Psoas muscle (tissue), 7 donors: ENCODE measurements at regions not wholly inside any gene's neighbourhood (a gene's known extent, or its start where the extent isn't known, plus 50 kb on each side); places are given as distances from the start of the nearest gene placed in this dataset.

Source experiments
- ATAC-seq, 4 donors: fragments of 200-7000 bp; cut with Tn5 transposase; one replicate each; pipeline ENCODE4 v1.9.1; 2020; ENCODE audit warnings: moderate library complexity in 3 of 4, mild to moderate bottlenecking in 2 of 4
- DNase-seq, 2 donors: peaks; one replicate each; pipeline ENCODE4 v3.0.0-alpha.2; 2020
- H3K27ac ChIP-seq: fragments of 200-600 bp; one replicate; pipeline ENCODE4 v1.8.0; 2022
- H3K27me3 ChIP-seq, 3 donors: fragments of 200-600 bp in 1 of 3; one replicate each; pipeline versions ENCODE4 v1.6.1 to v1.8.0; 2013 to 2022; ENCODE audit warnings: low read length in 2 of 3, mild to moderate bottlenecking in 2 of 3, moderate library complexity in 1 of 3; ENCODE audit not compliant: insufficient read depth in 3 of 3
- H3K36me3 ChIP-seq, 2 donors: fragments of 200-600 bp in 1 of 2; one replicate each; pipeline versions ENCODE4 v1.6.1 to v1.8.0; 2013 to 2022; ENCODE audit warnings: low read depth in 1 of 2, mild to moderate bottlenecking in 1 of 2, moderate library complexity in 1 of 2; ENCODE audit not compliant: insufficient read depth in 1 of 2
- H3K4me1 ChIP-seq: fragments of 200-600 bp; one replicate; pipeline ENCODE4 v1.8.0; 2022
- H3K4me3 ChIP-seq: fragments of 200-600 bp; one replicate; pipeline ENCODE4 v1.8.0; 2022; ENCODE audit warnings: mild to moderate bottlenecking
- H3K9me3 ChIP-seq: fragments of 200-600 bp; one replicate; pipeline ENCODE4 v1.8.0; 2022
- WGBS, 3 donors: extraction: QIAGEN DNeasy Blood & Tissue Kit; methylation state at CpG; one replicate each; pipeline versions ENCODE4 v1.1.6 to v1.1.7; 2013; 5-methylcytosine and 5-hydroxymethylcytosine counted together
- intact Hi-C, 2 donors: fragments of 100-400 bp; cut with DNase I; formaldehyde crosslinking; loops; one replicate each; pipeline versions ENCODE4 v1.11.0 to v1.14.2; 2022
- TF ChIP-seq, protein P1 (sequence below): fragments of 200-600 bp; IDR thresholded peaks from one replicate; pipeline ENCODE4 v1.8.0; 2022; ENCODE audit warnings: antibody characterized with exemption
- donor health status: healthy with polysubstance abuse.
- donor health status: DM: no; HTN: no; CAD: no; lungs with moderate emphysema.
- donor health status: Bipolar disorder and iron deficiency.
- donor health status: healthy.
- donor health status: DM: yes; HTN: yes; CAD: no.
- donor health status: DM: no; HTN: no; CAD: no.
- donor health status: DM: yes; HTN: yes; CAD: no.

DNA sequence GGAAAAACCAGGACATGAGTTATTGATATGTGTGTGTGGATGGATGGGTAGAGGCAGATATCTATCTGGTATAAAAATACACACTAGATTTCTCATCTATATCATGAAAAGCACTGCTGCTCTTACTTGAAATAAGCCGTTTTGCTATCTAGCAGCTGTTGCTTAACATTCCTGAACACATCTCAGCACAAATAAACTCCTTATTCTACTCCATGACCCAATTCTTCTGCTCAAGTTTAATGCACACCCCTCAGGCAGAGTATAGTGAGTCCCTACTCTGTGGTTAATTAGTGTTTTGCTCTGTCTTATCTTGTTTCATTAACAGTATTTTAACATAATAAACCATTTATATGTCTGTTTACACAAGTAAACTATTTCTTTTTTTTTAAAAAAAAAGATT is 134.2 kb downstream of the CBLN2 start:
- H3K36me3 ChIP-seq, result no peaks in the 10 kb centered on the region
- H3K27me3 ChIP-seq, result no peaks in the 10 kb centered on the region
- intact Hi-C loops, result no loop called here
- 13 to 22% (median 16%) methylated on average over 1 of the region's 1 CpG for WGBS, 3 donors
- no peak for ATAC-seq
- DNase-seq, result no peak
- H3K27ac ChIP-seq, result no peak overlapping the region
- no peaks in the 10 kb centered on the region for H3K9me3 ChIP-seq
- H3K4me3 ChIP-seq, result no peak overlapping the region
- TF ChIP-seq, protein P1, sequence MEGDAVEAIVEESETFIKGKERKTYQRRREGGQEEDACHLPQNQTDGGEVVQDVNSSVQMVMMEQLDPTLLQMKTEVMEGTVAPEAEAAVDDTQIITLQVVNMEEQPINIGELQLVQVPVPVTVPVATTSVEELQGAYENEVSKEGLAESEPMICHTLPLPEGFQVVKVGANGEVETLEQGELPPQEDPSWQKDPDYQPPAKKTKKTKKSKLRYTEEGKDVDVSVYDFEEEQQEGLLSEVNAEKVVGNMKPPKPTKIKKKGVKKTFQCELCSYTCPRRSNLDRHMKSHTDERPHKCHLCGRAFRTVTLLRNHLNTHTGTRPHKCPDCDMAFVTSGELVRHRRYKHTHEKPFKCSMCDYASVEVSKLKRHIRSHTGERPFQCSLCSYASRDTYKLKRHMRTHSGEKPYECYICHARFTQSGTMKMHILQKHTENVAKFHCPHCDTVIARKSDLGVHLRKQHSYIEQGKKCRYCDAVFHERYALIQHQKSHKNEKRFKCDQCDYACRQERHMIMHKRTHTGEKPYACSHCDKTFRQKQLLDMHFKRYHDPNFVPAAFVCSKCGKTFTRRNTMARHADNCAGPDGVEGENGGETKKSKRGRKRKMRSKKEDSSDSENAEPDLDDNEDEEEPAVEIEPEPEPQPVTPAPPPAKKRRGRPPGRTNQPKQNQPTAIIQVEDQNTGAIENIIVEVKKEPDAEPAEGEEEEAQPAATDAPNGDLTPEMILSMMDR, result no peak
- H3K4me1 ChIP-seq, result no peaks in the 10 kb centered on the region

DNA sequence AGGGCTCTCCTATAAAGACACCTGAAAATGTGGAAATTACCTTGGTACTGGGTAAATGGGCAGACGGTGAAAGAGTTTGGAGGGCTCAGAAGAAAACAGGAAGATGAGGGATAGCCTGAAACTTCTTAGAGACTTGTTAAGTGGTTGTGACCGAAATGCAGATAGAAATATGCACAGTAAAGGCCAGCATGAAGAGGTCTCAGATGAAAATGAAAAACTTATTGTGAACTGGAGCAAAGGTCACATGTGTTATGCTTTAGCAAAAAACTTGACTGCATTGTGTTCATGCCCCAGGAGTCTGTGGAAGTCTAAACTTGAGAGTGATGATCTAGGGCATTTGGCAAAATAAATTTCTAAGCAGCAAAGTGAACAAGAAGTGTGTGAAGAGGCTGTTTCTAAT is 137.1 kb downstream of the CBLN2 start:
- intact Hi-C loops, result no loop called here
- TF ChIP-seq, protein P1, result no peak
- no peak for ATAC-seq

DNA sequence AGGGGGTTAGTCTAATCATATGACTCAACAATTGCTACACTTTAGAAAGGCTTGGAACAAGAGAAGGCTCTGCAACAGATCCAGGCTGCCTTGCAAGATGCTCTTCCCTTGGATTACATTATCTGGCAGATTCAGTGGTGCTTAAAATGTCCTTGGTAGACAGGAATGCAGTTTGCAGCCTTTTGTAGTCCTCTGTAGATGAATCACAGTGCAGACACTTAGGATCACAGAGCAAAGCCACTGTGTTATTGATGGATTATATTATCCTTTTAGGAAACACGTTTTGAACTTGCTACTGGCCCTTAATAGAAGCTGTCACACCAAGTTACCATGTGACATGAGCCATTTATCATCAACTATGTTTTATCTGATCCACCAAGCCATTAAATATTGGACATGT is 152.2 kb downstream of the CBLN2 start:
- 4 to 35% (median 9%) methylated on average over 1 of the region's 1 CpG for WGBS, 3 donors
- Histone ChIP-seq H3K9me3 (no peaks in the 10 kb centered on the region), H3K4me1 (no peaks in the 10 kb centered on the region), H3K36me3 (no peaks in the 10 kb centered on the region), H3K27me3 (no peaks in the 10 kb centered on the region), H3K27ac (no peak overlapping the region), H3K4me3 (no peak overlapping the region)
- ATAC-seq (no peak), DNase-seq (no peak)
- TF ChIP-seq, protein P1, result no peak
- intact Hi-C loops, result no loop called here

More for the DNA sequence above, 137.1 kb downstream of the CBLN2 start:
- WGBS, 3 donors, result 76 to 88% (median 83%) methylated on average over 2 of the region's 2 CpGs
- Histone ChIP-seq H3K27me3 (no peaks in the 10 kb centered on the region), H3K4me3 (no peak overlapping the region), H3K9me3 (no peaks in the 10 kb centered on the region), H3K27ac (no peak overlapping the region), H3K4me1 (no peaks in the 10 kb centered on the region), H3K36me3 (no peaks in the 10 kb centered on the region)
- no peak for DNase-seq

DNA sequence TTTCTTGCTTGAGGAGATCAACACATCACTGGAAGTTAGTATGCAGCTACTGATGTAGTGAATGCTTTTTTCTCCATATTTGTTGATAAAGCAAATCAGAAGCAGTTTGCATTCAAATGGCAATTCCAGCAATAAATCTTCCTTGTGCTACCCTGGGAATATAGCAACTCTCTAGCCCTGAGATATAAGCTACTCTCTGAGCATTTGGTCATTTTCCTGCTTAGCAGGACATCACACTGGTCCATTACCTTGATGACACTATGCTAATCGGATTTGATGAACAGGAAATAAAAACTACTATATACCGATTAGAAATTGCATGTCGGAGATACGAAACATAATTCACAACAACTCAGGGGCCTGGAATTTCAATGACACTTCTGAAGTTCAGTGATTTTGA is 152.7 kb downstream of the CBLN2 start:
- H3K9me3 ChIP-seq, result no peaks in the 10 kb centered on the region
- no peaks in the 10 kb centered on the region for H3K36me3 ChIP-seq
- intact Hi-C loops, result no loop called here
- TF ChIP-seq, protein P1, result no peak
- no peak overlapping the region for H3K27ac ChIP-seq
- H3K27me3 ChIP-seq, result no peaks in the 10 kb centered on the region
- WGBS, 3 donors, result 75 to 94% (median 91%) methylated on average over 4 of the region's 4 CpGs
- H3K4me3 ChIP-seq, result no peak overlapping the region
- ATAC-seq, result no peak
- no peak for DNase-seq
- H3K4me1 ChIP-seq, result no peaks in the 10 kb centered on the region

DNA sequence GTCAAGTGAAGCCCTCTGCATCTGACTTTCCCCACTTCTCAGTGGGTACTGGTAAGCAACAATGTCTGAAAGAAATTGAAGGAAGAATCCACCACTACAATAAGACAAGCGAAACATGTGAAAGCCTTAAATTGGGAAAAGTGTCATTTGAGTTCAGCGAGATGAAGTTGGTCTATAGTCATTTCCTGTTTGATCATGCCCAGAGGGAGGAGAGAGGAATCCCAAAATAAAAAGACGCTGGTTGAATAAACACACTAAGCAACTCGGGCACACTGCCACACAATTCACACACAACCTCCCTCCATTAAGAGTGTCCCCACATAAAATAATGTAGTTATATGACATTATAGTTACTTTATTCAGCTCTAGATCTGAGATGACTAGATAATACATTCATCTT is 166.1 kb downstream of the CBLN2 start:
- Histone ChIP-seq H3K27ac (no peak overlapping the region), H3K9me3 (no peaks in the 10 kb centered on the region), H3K27me3 (no peaks in the 10 kb centered on the region), H3K4me1 (no peaks in the 10 kb centered on the region), H3K36me3 (no peaks in the 10 kb centered on the region), H3K4me3 (no peak overlapping the region)
- intact Hi-C loops, result no loop called here
- ATAC-seq (no peak), DNase-seq (no peak)
- TF ChIP-seq, protein P1, result no peak
- WGBS, 3 donors, result 68 to 78% (median 69%) methylated on average over 4 of the region's 4 CpGs
